PC-3 (cell line): ENCODE measurements at regions not wholly inside any gene's neighbourhood (a gene's known extent, or its start where the extent isn't known, plus 50 kb on each side); places are given as distances from the start of the nearest gene placed in this dataset.

Experiments
- ATAC-seq: fragments of 200-7000 bp; cut with Tn5 transposase; 2 replicates; pipeline ENCODE4 v1.9.1; 2020; ENCODE audit warnings: mild to moderate bottlenecking, moderate library complexity
- BruUV-seq: library from RNA; stranded (reverse); fragments of 400-500 nt; replicated peaks from 2 replicates; lab custom pipeline; 2021; lab: Mats Ljungman, UMichigan
- CTCF ChIA-PET: fragments of 300-600 bp; sonication (Branson Sonifier 250); formaldehyde crosslinking; loops from one replicate; lab custom pipeline; 2022; ENCODE audit warnings: antibody characterized with exemption; lab: Charles Lee
- POLR2A ChIA-PET: fragments of 300-600 bp; sonication (Branson Sonifier 250); formaldehyde crosslinking; loops from one replicate; lab custom pipeline; 2022; ENCODE audit warnings: antibody characterized with exemption; ENCODE audit not compliant: unreplicated experiment; lab: Charles Lee
- DNase-seq: peaks from one replicate; pipeline ENCODE4 v3.0.0-alpha.2; 2015
- H2AFZ ChIP-seq: fragments of 300-600 bp; sonication (generic); 2 replicates; pipeline ENCODE4 v1.6.0; 2016; ENCODE audit warnings: antibody characterized with exemption, low read length
- H3F3A ChIP-seq: fragments of 300-600 bp; sonication (generic); one replicate; pipeline ENCODE4 v1.6.0; 2017; ENCODE audit warnings: antibody characterized with exemption, low read length, control low read depth, mild to moderate bottlenecking; ENCODE audit not compliant: unreplicated experiment
- H3K27ac ChIP-seq: fragments of 300-600 bp; sonication (generic); 2 replicates; pipeline ENCODE4 v1.5.1; 2016; ENCODE audit warnings: mild to moderate bottlenecking, low read length
- H3K27me3 ChIP-seq: fragments of 300-600 bp; sonication (generic); 2 replicates; pipeline ENCODE4 v1.6.1; 2016; ENCODE audit warnings: low read length, mixed read lengths
- H3K36me3 ChIP-seq: fragments of 300-600 bp; sonication (generic); 2 replicates; pipeline ENCODE4 v1.6.1; 2016; ENCODE audit warnings: low read depth, mixed run types, low read length, mixed read lengths
- H3K4me1 ChIP-seq: fragments of 300-600 bp; sonication (generic); 2 replicates; pipeline ENCODE4 v1.5.1; 2016; ENCODE audit warnings: low read length; ENCODE audit not compliant: insufficient read depth
- H3K4me2 ChIP-seq: fragments of 300-600 bp; sonication (generic); 2 replicates; pipeline ENCODE4 v1.6.0; 2016; ENCODE audit warnings: low read length
- H3K4me3 ChIP-seq: fragments of 300-600 bp; sonication (generic); 2 replicates; pipeline ENCODE4 v1.5.1; 2016; ENCODE audit warnings: mild to moderate bottlenecking, low read length, mixed read lengths
- H3K79me2 ChIP-seq: fragments of 300-600 bp; sonication (generic); 2 replicates; pipeline ENCODE4 v1.6.1; 2017; ENCODE audit warnings: low read length, mixed read lengths
- H3K9ac ChIP-seq: fragments of 300-600 bp; sonication (generic); 2 replicates; pipeline ENCODE4 v1.6.0; 2016; ENCODE audit warnings: mild to moderate bottlenecking, low read length
- H3K9me2 ChIP-seq: fragments of 300-600 bp; sonication (generic); replicated peaks from 2 replicates; pipeline ENCODE4 v1.6.1; 2016; ENCODE audit warnings: mixed run types, low read length, mixed read lengths
- H3K9me3 ChIP-seq: fragments of 300-600 bp; sonication (generic); 2 replicates; pipeline ENCODE4 v1.6.1; 2016; ENCODE audit warnings: low read length, mixed read lengths
- H4K20me1 ChIP-seq: fragments of 300-600 bp; sonication (generic); 2 replicates; pipeline ENCODE4 v1.6.1; 2016; ENCODE audit warnings: low read length, mixed read lengths
- EZH2 ChIP-seq: fragments of 300-600 bp; sonication (generic); IDR thresholded peaks from one replicate; pipeline ENCODE4 v1.6.1; 2017; ENCODE audit warnings: antibody characterized with exemption, mild to moderate bottlenecking, low read length; ENCODE audit not compliant: unreplicated experiment
- EZH2phosphoT487 ChIP-seq: fragments of 300-600 bp; sonication (generic); IDR thresholded peaks from 2 replicates; pipeline ENCODE4 v1.6.1; 2018; ENCODE audit warnings: mild to moderate bottlenecking, antibody characterized with exemption, low read length, borderline replicate concordance
- intact Hi-C: fragments of 100-400 bp; cut with micrococcal nuclease; formaldehyde crosslinking; loops from 2 replicates; pipeline ENCODE4 v1.9.0; 2023
- TF ChIP-seq, protein P1 (sequence below): fragments of 300-600 bp; sonication (generic); conservative IDR thresholded peaks from 2 replicates; pipeline ENCODE4 v1.5.1; 2017; ENCODE audit warnings: antibody characterized with exemption, low read depth, mild to moderate bottlenecking, low read length

DNA sequence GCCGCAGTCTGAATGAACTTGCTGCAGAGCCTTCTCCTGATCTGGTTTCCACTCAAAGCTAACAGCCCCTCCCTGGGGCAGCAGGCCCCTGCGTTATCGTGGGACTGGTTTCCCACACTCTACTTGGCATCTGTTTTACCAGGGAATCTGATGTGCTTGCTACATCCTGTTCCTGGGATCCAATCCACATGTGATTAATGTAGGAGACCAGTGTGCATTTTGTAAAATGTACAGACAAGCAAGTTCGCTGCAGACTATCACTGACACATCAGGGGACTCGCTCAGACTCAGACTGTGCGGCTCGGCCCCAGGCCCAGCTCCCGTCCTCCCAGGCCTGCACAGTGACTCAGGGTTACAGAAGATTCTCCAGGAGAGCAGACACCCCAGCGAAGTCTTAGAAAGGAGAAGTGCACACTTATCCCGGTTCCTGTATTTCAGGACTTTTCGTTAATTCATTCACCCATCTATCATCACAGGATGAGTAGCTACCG lies 340.1 kb downstream of the MATN1 start:
- H3K27ac ChIP-seq = no peak overlapping the region
- intact Hi-C loops = loop anchor here (5.0 to 10.0 kb wide), 4 partner anchors 468 to 1146 kb away; partner anchors contain the start of gene PTPRU

DNA sequence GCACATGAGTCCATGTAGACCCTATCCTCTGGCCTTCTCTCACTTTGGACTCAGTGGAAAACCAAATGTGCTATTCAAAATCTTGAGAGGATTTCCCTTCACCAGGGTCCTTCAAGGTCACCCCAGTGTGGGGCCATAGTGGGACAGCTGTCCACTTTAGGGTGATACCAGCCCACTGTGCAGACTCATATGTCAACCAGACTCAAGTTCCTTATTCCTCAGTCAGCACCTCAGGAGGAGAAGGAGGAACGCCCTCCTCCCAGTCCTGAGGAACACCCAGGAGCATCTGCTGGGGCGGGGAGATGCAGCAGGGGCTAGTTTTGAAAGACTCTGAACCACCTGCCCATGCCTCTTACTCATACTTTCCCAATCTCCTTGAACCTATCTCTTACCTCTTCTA lies 340.9 kb downstream of the MATN1 start:
- H3K36me3 ChIP-seq = no peaks in the 10 kb centered on the region
- H3K9ac ChIP-seq = no peak overlapping the region
- no peak overlapping the region for H3K4me2 ChIP-seq
- H3K4me1 ChIP-seq = no peaks in the 10 kb centered on the region
- no peaks in the 10 kb centered on the region for H3K79me2 ChIP-seq
- H3K27ac ChIP-seq = no peak overlapping the region
- intact Hi-C loops = loop anchor here (5.0 to 10.0 kb wide), 4 partner anchors 468 to 1145 kb away; partner anchors contain the start of gene PTPRU
- no peaks in the 10 kb centered on the region for H3F3A ChIP-seq
- H2AFZ ChIP-seq = no peak overlapping the region
- H4K20me1 ChIP-seq = no peaks in the 10 kb centered on the region
- TF ChIP-seq EZH2phosphoT487 (no peak), EZH2 (no peak)
- TF ChIP-seq, protein P1, sequence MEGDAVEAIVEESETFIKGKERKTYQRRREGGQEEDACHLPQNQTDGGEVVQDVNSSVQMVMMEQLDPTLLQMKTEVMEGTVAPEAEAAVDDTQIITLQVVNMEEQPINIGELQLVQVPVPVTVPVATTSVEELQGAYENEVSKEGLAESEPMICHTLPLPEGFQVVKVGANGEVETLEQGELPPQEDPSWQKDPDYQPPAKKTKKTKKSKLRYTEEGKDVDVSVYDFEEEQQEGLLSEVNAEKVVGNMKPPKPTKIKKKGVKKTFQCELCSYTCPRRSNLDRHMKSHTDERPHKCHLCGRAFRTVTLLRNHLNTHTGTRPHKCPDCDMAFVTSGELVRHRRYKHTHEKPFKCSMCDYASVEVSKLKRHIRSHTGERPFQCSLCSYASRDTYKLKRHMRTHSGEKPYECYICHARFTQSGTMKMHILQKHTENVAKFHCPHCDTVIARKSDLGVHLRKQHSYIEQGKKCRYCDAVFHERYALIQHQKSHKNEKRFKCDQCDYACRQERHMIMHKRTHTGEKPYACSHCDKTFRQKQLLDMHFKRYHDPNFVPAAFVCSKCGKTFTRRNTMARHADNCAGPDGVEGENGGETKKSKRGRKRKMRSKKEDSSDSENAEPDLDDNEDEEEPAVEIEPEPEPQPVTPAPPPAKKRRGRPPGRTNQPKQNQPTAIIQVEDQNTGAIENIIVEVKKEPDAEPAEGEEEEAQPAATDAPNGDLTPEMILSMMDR = no peak
- no peak for ATAC-seq
- BruUV-seq = no TSS peak
- peaks cover 5% of the 10 kb centered on the region; the same call in 1 of the 2 replicates for H3K27me3 ChIP-seq
- no peak overlapping the region for H3K4me3 ChIP-seq
- ChIA-PET CTCF (no interaction called here), POLR2A (no interaction called here)
- H3K9me2 ChIP-seq = no peaks in the 10 kb centered on the region
- no peak for DNase-seq
- H3K9me3 ChIP-seq = no peaks in the 10 kb centered on the region

More for the DNA sequence above, 340.1 kb downstream of the MATN1 start:
- Histone ChIP-seq H4K20me1 (no peaks in the 10 kb centered on the region), H3K79me2 (no peaks in the 10 kb centered on the region), H3K4me2 (no peak overlapping the region), H3K4me1 (no peaks in the 10 kb centered on the region), H3K9ac (no peak overlapping the region), H3K9me3 (no peaks in the 10 kb centered on the region), H3K9me2 (no peaks in the 10 kb centered on the region), H3K27me3 (no peaks in the 10 kb centered on the region), H3K4me3 (no peak overlapping the region), H3F3A (no peaks in the 10 kb centered on the region), H2AFZ (no peak overlapping the region), H3K36me3 (no peaks in the 10 kb centered on the region)
- no peak for DNase-seq
- BruUV-seq = no TSS peak
- POLR2A ChIA-PET = no interaction called here
- CTCF ChIA-PET = no interaction called here
- TF ChIP-seq EZH2 = no peak
- TF ChIP-seq, protein P1 = no peak
- TF ChIP-seq EZH2phosphoT487 = no peak
- ATAC-seq = no peak

DNA sequence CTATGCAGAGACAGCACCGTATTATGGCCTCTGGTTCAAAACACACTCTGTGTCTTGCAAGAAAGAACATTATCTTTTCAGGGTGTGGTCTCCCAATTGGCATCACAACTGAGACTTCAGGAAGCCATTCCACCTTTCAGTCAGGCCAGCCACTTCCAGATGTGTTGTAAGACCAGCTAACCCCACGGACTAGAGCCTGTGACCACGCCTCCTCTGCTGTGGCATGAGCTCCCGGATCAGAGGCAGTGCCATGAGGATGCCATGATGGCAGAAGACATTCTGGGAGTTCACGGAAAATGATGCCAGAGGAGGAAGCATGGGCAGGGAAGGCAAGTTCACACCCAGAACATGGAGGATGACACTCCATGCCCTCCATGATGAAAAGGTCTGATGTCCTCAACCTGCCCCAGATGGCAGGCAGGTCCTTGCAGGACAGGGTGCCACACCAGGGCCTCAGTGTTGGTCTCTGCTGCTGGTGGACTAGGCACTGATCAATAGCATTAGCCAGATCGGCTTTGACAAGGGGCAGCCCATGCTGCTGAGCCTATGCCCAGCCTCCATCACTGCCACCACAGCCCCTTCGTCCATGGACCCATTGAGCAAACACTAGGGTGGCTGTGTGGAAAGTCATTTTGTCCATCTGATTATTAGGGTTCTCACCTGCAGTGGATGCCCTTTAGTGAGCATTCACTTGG lies 341.6 kb downstream of the MATN1 start:
- Histone ChIP-seq H3K79me2 (no peaks in the 10 kb centered on the region), H3K4me3 (no peak overlapping the region), H4K20me1 (no peaks in the 10 kb centered on the region), H3K9me2 (no peaks in the 10 kb centered on the region), H3K4me1 (no peaks in the 10 kb centered on the region), H3K9me3 (no peaks in the 10 kb centered on the region), H2AFZ (no peak overlapping the region), H3K36me3 (no peaks in the 10 kb centered on the region), H3K9ac (no peak overlapping the region), H3K4me2 (no peak overlapping the region), H3K27ac (no peak overlapping the region), H3K27me3 (peaks cover 9% of the 10 kb centered on the region; the same call in 1 of the 2 replicates), H3F3A (no peaks in the 10 kb centered on the region)
- ATAC-seq = no peak
- no peak for DNase-seq
- intact Hi-C loops = loop anchor here (5.0 to 10.0 kb wide), 4 partner anchors 467 to 1145 kb away; partner anchors contain the start of gene PTPRU
- BruUV-seq = no TSS peak
- ChIA-PET POLR2A (no interaction called here), CTCF (no interaction called here)
- TF ChIP-seq, protein P1 = no peak
- TF ChIP-seq EZH2phosphoT487 (no peak), EZH2 (no peak)
